GM20000 (cell line): ENCODE measurements at regions not wholly inside any gene's neighbourhood (a gene's known extent, or its start where the extent isn't known, plus 50 kb on each side); places are given as distances from the start of the nearest gene placed in this dataset.

Experiments used
- DNase-seq: peaks from one replicate; pipeline ENCODE4 v3.0.0; 2012; ENCODE audit warnings: low spot score
- CTCF ChIP-seq: IDR thresholded peaks from 2 replicates; pipeline ENCODE4 v1.5.1; 2012; ENCODE audit warnings: mild to moderate bottlenecking, control low read depth; ENCODE audit errors: extremely low read depth, missing control alignments

GRCh38 chr4:180768610-180769009 lies 1474.6 kb upstream of the TENM3 start:
- DNase-seq, result no peak
- TF ChIP-seq CTCF, result no peak

GRCh38 chr4:180769791-180770190 lies 1473.4 kb upstream of the TENM3 start:
- DNase-seq, result no peak
- no peak for TF ChIP-seq CTCF

GRCh38 chr4:180770265-180770664 lies 1472.9 kb upstream of the TENM3 start:
- no peak for TF ChIP-seq CTCF

GRCh38 chr4:180784940-180785339 lies 1458.3 kb upstream of the TENM3 start:
- no peak for DNase-seq
- no peak for TF ChIP-seq CTCF

More at GRCh38 chr4:180770265-180770664, 1472.9 kb upstream of the TENM3 start:
- DNase-seq, result no peak

GRCh38 chr4:180788729-180789128 lies 1454.5 kb upstream of the TENM3 start:
- DNase-seq, result no peak
- TF ChIP-seq CTCF, result no peak

GRCh38 chr4:180789929-180790328 lies 1453.3 kb upstream of the TENM3 start:
- DNase-seq, result no peak
- TF ChIP-seq CTCF, result no peak

- no peak for TF ChIP-seq CTCF
- DNase-seq, result no peak
These were observed 1452.7 kb upstream of the TENM3 start for GRCh38 chr4:180790471-180790870.
